SJCRH30 (cell line): ENCODE measurements at regions not wholly inside any gene's neighbourhood (a gene's known extent, or its start where the extent isn't known, plus 50 kb on each side); places are given as distances from the start of the nearest gene placed in this dataset.
A peak's percentile ranks its signal among the peaks of the same experiment; 100 is the strongest.

ENCODE experiments used
- DNase-seq, 2 experiments: peaks; one replicate each; pipeline ENCODE4 v3.0.0-alpha.2; 2015 to 2020
- H3K27ac ChIP-seq: fragments of 250-450 bp; sonication (Bioruptor Pico); 2 replicates; pipeline ENCODE4 v1.5.1; 2020; ENCODE audit warnings: mild to moderate bottlenecking, moderate library complexity
- H3K27me3 ChIP-seq: fragments of 250-450 bp; sonication (Bioruptor Pico); 2 replicates; pipeline ENCODE4 v1.5.1; 2020; ENCODE audit warnings: mild to moderate bottlenecking, moderate library complexity
- H3K36me3 ChIP-seq: fragments of 250-450 bp; sonication (Bioruptor Pico); 2 replicates; pipeline ENCODE4 v1.5.1; 2020; ENCODE audit warnings: mild to moderate bottlenecking, moderate library complexity
- H3K4me1 ChIP-seq: fragments of 250-450 bp; sonication (Bioruptor Pico); 2 replicates; pipeline ENCODE4 v1.5.1; 2020; ENCODE audit warnings: mild to moderate bottlenecking, moderate library complexity
- H3K4me3 ChIP-seq: fragments of 250-450 bp; sonication (Bioruptor Pico); 2 replicates; pipeline ENCODE4 v1.5.1; 2020; ENCODE audit warnings: mild to moderate bottlenecking, moderate library complexity
- H3K9me3 ChIP-seq: fragments of 250-450 bp; sonication (Bioruptor Pico); replicated peaks from 2 replicates; pipeline ENCODE4 v1.5.1; 2020; ENCODE audit warnings: mild to moderate bottlenecking, moderate library complexity

- Histone ChIP-seq H3K4me3 (no peak overlapping the region), H3K9me3 (no peaks in the 10 kb centered on the region), H3K27me3 (no peaks in the 10 kb centered on the region), H3K36me3 (no peaks in the 10 kb centered on the region), H3K4me1 (no peaks in the 10 kb centered on the region), H3K27ac (no peak overlapping the region)
- DNase-seq, result no peak
These were observed 502.3 kb downstream of the EIPR1 start for GRCh38 chr2:2875296-2875695.

- DNase-seq, result no peak
- Histone ChIP-seq H3K27ac (no peak overlapping the region), H3K9me3 (no peaks in the 10 kb centered on the region), H3K27me3 (no peaks in the 10 kb centered on the region), H3K4me3 (no peak overlapping the region), H3K36me3 (no peaks in the 10 kb centered on the region), H3K4me1 (no peaks in the 10 kb centered on the region)
These were observed 502.8 kb downstream of the EIPR1 start for GRCh38 chr2:2874805-2875204.

GRCh38 chr2:2874341-2874740 is 503.3 kb downstream of the EIPR1 start:
- Histone ChIP-seq H3K27ac (no peak overlapping the region), H3K4me1 (no peaks in the 10 kb centered on the region), H3K4me3 (no peak overlapping the region), H3K27me3 (no peaks in the 10 kb centered on the region), H3K36me3 (no peaks in the 10 kb centered on the region), H3K9me3 (no peaks in the 10 kb centered on the region)
- DNase-seq, result no peak

GRCh38 chr2:2873450-2873811 is 504.2 kb downstream of the EIPR1 start:
- H3K4me1 ChIP-seq, result no peaks in the 10 kb centered on the region
- H3K36me3 ChIP-seq, result no peaks in the 10 kb centered on the region
- H3K9me3 ChIP-seq, result no peaks in the 10 kb centered on the region
- H3K27me3 ChIP-seq, result no peaks in the 10 kb centered on the region
- no peak for DNase-seq
- no peak overlapping the region for H3K27ac ChIP-seq
- no peak overlapping the region for H3K4me3 ChIP-seq

- no peak overlapping the region for H3K27ac ChIP-seq
- H3K4me1 ChIP-seq, result no peaks in the 10 kb centered on the region
- no peak for DNase-seq
- H3K27me3 ChIP-seq, result no peaks in the 10 kb centered on the region; the same call in 1 of the 2 replicates
- no peaks in the 10 kb centered on the region for H3K36me3 ChIP-seq
- no peaks in the 10 kb centered on the region for H3K9me3 ChIP-seq
- H3K4me3 ChIP-seq, result no peak overlapping the region
These were observed 504.7 kb downstream of the EIPR1 start for GRCh38 chr2:2872713-2873449.

GRCh38 chr2:2872309-2872617 is 505.4 kb downstream of the EIPR1 start:
- Histone ChIP-seq H3K4me3 (no peak overlapping the region), H3K4me1 (no peaks in the 10 kb centered on the region), H3K36me3 (no peaks in the 10 kb centered on the region), H3K27ac (no peak overlapping the region), H3K9me3 (no peaks in the 10 kb centered on the region), H3K27me3 (peaks cover 5% of the 10 kb centered on the region)
- no peak for DNase-seq

- Histone ChIP-seq H3K4me3 (no peak overlapping the region), H3K9me3 (no peaks in the 10 kb centered on the region), H3K27ac (no peak overlapping the region), H3K4me1 (no peaks in the 10 kb centered on the region), H3K27me3 (peaks cover 11% of the 10 kb centered on the region), H3K36me3 (no peaks in the 10 kb centered on the region)
- no peak for DNase-seq
These were observed 505.9 kb downstream of the EIPR1 start for GRCh38 chr2:2871480-2872308.

- H3K36me3 ChIP-seq, result no peaks in the 10 kb centered on the region
- H3K27me3 ChIP-seq, result peaks cover 14% of the 10 kb centered on the region
- no peak for DNase-seq
- H3K27ac ChIP-seq, result no peak overlapping the region
- H3K9me3 ChIP-seq, result no peaks in the 10 kb centered on the region
- no peaks in the 10 kb centered on the region for H3K4me1 ChIP-seq
- H3K4me3 ChIP-seq, result no peak overlapping the region
These were observed 507.5 kb downstream of the EIPR1 start for GRCh38 chr2:2870106-2870505.

- DNase-seq, result no peak
- no peak overlapping the region for H3K27ac ChIP-seq
- H3K4me3 ChIP-seq, result no peak overlapping the region
- H3K27me3 ChIP-seq, result peaks cover 14% of the 10 kb centered on the region
- H3K4me1 ChIP-seq, result no peaks in the 10 kb centered on the region
- no peaks in the 10 kb centered on the region for H3K9me3 ChIP-seq
- H3K36me3 ChIP-seq, result no peaks in the 10 kb centered on the region
These were observed 508.1 kb downstream of the EIPR1 start for GRCh38 chr2:2869553-2869952.

- H3K27me3 ChIP-seq, result peaks cover 14% of the 10 kb centered on the region
- no peak for DNase-seq
- H3K36me3 ChIP-seq, result no peaks in the 10 kb centered on the region
- no peaks in the 10 kb centered on the region for H3K9me3 ChIP-seq
- H3K4me3 ChIP-seq, result no peak overlapping the region
- no peaks in the 10 kb centered on the region for H3K4me1 ChIP-seq
- no peak overlapping the region for H3K27ac ChIP-seq
These were observed 509.5 kb downstream of the EIPR1 start for GRCh38 chr2:2868085-2868484.

GRCh38 chr2:2867397-2867979 is 510.1 kb downstream of the EIPR1 start:
- peak in 1 of 2 experiments; percentile 15 for DNase-seq
- H3K9me3 ChIP-seq, result no peaks in the 10 kb centered on the region
- no peaks in the 10 kb centered on the region for H3K4me1 ChIP-seq
- H3K27ac ChIP-seq, result no peak overlapping the region
- no peak overlapping the region for H3K4me3 ChIP-seq
- peaks cover 14% of the 10 kb centered on the region for H3K27me3 ChIP-seq
- no peaks in the 10 kb centered on the region for H3K36me3 ChIP-seq

- Histone ChIP-seq H3K27ac (no peak overlapping the region), H3K4me3 (no peak overlapping the region), H3K36me3 (no peaks in the 10 kb centered on the region), H3K9me3 (no peaks in the 10 kb centered on the region), H3K27me3 (peaks cover 14% of the 10 kb centered on the region), H3K4me1 (no peaks in the 10 kb centered on the region)
- no peak for DNase-seq
These were observed 511.2 kb downstream of the EIPR1 start for GRCh38 chr2:2866459-2866858.

- Histone ChIP-seq H3K4me1 (no peaks in the 10 kb centered on the region), H3K27ac (no peak overlapping the region), H3K9me3 (no peaks in the 10 kb centered on the region), H3K27me3 (peaks cover 10% of the 10 kb centered on the region), H3K4me3 (no peak overlapping the region), H3K36me3 (no peaks in the 10 kb centered on the region)
- no peak for DNase-seq
These were observed 515.2 kb downstream of the EIPR1 start for GRCh38 chr2:2862386-2862785.

GRCh38 chr2:2861666-2862240 is 515.9 kb downstream of the EIPR1 start:
- Histone ChIP-seq H3K4me3 (no peak overlapping the region), H3K36me3 (no peaks in the 10 kb centered on the region), H3K27ac (no peak overlapping the region), H3K4me1 (no peaks in the 10 kb centered on the region), H3K27me3 (peaks cover 4% of the 10 kb centered on the region; the same call in 1 of the 2 replicates), H3K9me3 (no peaks in the 10 kb centered on the region)
- DNase-seq, result no peak

- DNase-seq, result no peak
- Histone ChIP-seq H3K9me3 (no peaks in the 10 kb centered on the region), H3K36me3 (no peaks in the 10 kb centered on the region), H3K4me3 (no peak overlapping the region), H3K27ac (no peak overlapping the region), H3K4me1 (no peaks in the 10 kb centered on the region), H3K27me3 (no peaks in the 10 kb centered on the region)
These were observed 516.9 kb downstream of the EIPR1 start for GRCh38 chr2:2860589-2861300.
